ENCODE measurements at regions not wholly inside any gene's neighbourhood (a gene's known extent, or its start where the extent isn't known, plus 50 kb on each side); places are given as distances from the start of the nearest gene placed in this dataset.

DNA sequence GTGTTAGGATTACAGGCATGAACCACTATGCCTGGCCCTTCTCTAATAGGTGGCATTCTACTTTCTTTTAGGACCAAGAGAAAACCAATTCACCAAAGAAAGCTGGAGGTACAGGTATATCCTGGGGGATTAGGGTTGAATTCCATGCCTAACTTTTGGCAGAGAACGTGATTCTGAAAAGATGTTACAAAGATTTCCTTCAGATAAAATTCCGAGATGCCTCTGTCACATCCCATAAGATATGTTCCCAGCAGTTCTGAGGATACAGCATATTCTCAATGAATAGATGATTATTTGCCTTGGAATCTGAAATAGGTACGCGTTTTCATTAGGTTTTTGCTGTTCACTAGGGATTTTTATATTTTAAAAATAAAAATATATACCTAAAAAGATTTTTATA is 111.9 kb upstream of the KRAS start:
- no peak for TF ChIP-seq POLR2A (IDR thresholded peaks at IDR 0.05)
- TF ChIP-seq, protein P1, sequence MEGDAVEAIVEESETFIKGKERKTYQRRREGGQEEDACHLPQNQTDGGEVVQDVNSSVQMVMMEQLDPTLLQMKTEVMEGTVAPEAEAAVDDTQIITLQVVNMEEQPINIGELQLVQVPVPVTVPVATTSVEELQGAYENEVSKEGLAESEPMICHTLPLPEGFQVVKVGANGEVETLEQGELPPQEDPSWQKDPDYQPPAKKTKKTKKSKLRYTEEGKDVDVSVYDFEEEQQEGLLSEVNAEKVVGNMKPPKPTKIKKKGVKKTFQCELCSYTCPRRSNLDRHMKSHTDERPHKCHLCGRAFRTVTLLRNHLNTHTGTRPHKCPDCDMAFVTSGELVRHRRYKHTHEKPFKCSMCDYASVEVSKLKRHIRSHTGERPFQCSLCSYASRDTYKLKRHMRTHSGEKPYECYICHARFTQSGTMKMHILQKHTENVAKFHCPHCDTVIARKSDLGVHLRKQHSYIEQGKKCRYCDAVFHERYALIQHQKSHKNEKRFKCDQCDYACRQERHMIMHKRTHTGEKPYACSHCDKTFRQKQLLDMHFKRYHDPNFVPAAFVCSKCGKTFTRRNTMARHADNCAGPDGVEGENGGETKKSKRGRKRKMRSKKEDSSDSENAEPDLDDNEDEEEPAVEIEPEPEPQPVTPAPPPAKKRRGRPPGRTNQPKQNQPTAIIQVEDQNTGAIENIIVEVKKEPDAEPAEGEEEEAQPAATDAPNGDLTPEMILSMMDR (IDR thresholded peaks at IDR 0.05): no peak

All from thyroid gland (tissue), 4 donors.